NCI-H2029 (cell line): ENCODE measurements at regions not wholly inside any gene's neighbourhood (a gene's known extent, or its start where the extent isn't known, plus 50 kb on each side); places are given as distances from the start of the nearest gene placed in this dataset.

Source experiments
- DNase-seq: peaks from one replicate; lab custom pipeline; 2025; lab: John Stamatoyannopoulos, UW

- no peak for DNase-seq
Observed at GRCh38 chr14:87725318-87725717, 267.7 kb downstream of the GALC start.

GRCh38 chr14:87712396-87713090 is 280.4 kb downstream of the GALC start:
- no peak for DNase-seq

GRCh38 chr14:87705439-87705896 is 287.5 kb downstream of the GALC start:
- DNase-seq: no peak

- no peak for DNase-seq
Observed at GRCh38 chr14:87698481-87698880, 294.5 kb downstream of the GALC start.

- DNase-seq: no peak
Observed at GRCh38 chr14:87696485-87696884, 296.5 kb downstream of the GALC start.

- DNase-seq: no peak
Observed at GRCh38 chr14:87691042-87691881, 301.7 kb downstream of the GALC start.

- DNase-seq: no peak
Observed at GRCh38 chr14:87690076-87690613, 302.8 kb downstream of the GALC start.

GRCh38 chr14:87688524-87688923 is 304.5 kb downstream of the GALC start:
- DNase-seq: no peak

- no peak for DNase-seq
Observed at GRCh38 chr14:87687420-87687819, 305.6 kb downstream of the GALC start.

GRCh38 chr14:87686746-87687145 is 306.2 kb downstream of the GALC start:
- DNase-seq: no peak

GRCh38 chr14:87679866-87680265 is 313.1 kb downstream of the GALC start:
- DNase-seq: no peak

- DNase-seq: no peak
Observed at GRCh38 chr14:87678624-87679023, 314.4 kb downstream of the GALC start.

- DNase-seq: no peak
Observed at GRCh38 chr14:87676814-87677437, 316.1 kb downstream of the GALC start.

- DNase-seq: no peak
Observed at GRCh38 chr14:87667659-87668058, 325.3 kb downstream of the GALC start.

- no peak for DNase-seq
Observed at GRCh38 chr14:87656315-87656714, 336.7 kb downstream of the GALC start.

GRCh38 chr14:87652278-87652677 is 340.7 kb downstream of the GALC start:
- DNase-seq: no peak

GRCh38 chr14:87644689-87645088 is 348.3 kb downstream of the GALC start:
- DNase-seq: no peak

- DNase-seq: no peak
Observed at GRCh38 chr14:87643005-87643404, 350.0 kb downstream of the GALC start.

GRCh38 chr14:87640553-87640952 is 352.4 kb downstream of the GALC start:
- no peak for DNase-seq

GRCh38 chr14:87638196-87638595 is 354.8 kb downstream of the GALC start:
- DNase-seq: no peak

GRCh38 chr14:87635442-87635841 is 357.5 kb downstream of the GALC start:
- DNase-seq: no peak

GRCh38 chr14:87632796-87633195 is 360.2 kb downstream of the GALC start:
- no peak for DNase-seq

GRCh38 chr14:87630846-87631245 is 362.1 kb downstream of the GALC start:
- DNase-seq: no peak
